Fibroblast of gingiva (primary cell): ENCODE measurements at regions not wholly inside any gene's neighbourhood (a gene's known extent, or its start where the extent isn't known, plus 50 kb on each side); places are given as distances from the start of the nearest gene placed in this dataset.
"Not testable (repeated sequence)": the region's sequence is repeated elsewhere in the genome, so short reads cannot be mapped to it uniquely, and the experiment has no call there.

Experiments used
- DNase-seq: peaks from one replicate; pipeline ENCODE4 v3.0.0-alpha.2; 2011; ENCODE audit warnings: low read depth

- DNase-seq = no peak
Observed at GRCh38 chr1:104463126-104463697, 713.5 kb downstream of the AMY1C start.

- DNase-seq = no peak
Observed at GRCh38 chr1:104466068-104466467, 716.4 kb downstream of the AMY1C start.

GRCh38 chr1:104467590-104467989 lies 717.9 kb downstream of the AMY1C start:
- DNase-seq = no peak

- no peak for DNase-seq
Observed at GRCh38 chr1:104468282-104468681, 718.6 kb downstream of the AMY1C start.

GRCh38 chr1:104476126-104476525 lies 726.4 kb downstream of the AMY1C start:
- no peak for DNase-seq

- no peak for DNase-seq
Observed at GRCh38 chr1:104488296-104489015, 738.8 kb downstream of the AMY1C start.

- no peak for DNase-seq
Observed at GRCh38 chr1:104526158-104526795, 776.6 kb downstream of the AMY1C start.

GRCh38 chr1:104531990-104532389 lies 782.3 kb downstream of the AMY1C start:
- no peak for DNase-seq

GRCh38 chr1:104574620-104575019 lies 824.9 kb downstream of the AMY1C start:
- DNase-seq = no peak

GRCh38 chr1:104592926-104593325 lies 843.2 kb downstream of the AMY1C start:
- DNase-seq = no peak

GRCh38 chr1:104593413-104594187 lies 843.9 kb downstream of the AMY1C start:
- DNase-seq = no peak

GRCh38 chr1:104617474-104617873 lies 867.8 kb downstream of the AMY1C start:
- DNase-seq = no peak

- no peak for DNase-seq
Observed at GRCh38 chr1:104621221-104621620, 871.5 kb downstream of the AMY1C start.

- DNase-seq = no peak
Observed at GRCh38 chr1:104624538-104624937, 874.8 kb downstream of the AMY1C start.

- no peak for DNase-seq
Observed at GRCh38 chr1:104629589-104629988, 879.9 kb downstream of the AMY1C start.

- DNase-seq = no peak
Observed at GRCh38 chr1:104630567-104631149, 881.0 kb downstream of the AMY1C start.

GRCh38 chr1:104636581-104636980 lies 886.9 kb downstream of the AMY1C start:
- DNase-seq = no peak

GRCh38 chr1:104646233-104646632 lies 896.5 kb downstream of the AMY1C start:
- no peak for DNase-seq

- peak; percentile 38 for DNase-seq
Observed at GRCh38 chr1:104648269-104648691, 898.6 kb downstream of the AMY1C start.

- not testable (repeated sequence) for DNase-seq
Observed at GRCh38 chr1:104664374-104664773, 914.7 kb downstream of the AMY1C start.

GRCh38 chr1:104665300-104665699 lies 915.6 kb downstream of the AMY1C start:
- DNase-seq = no peak

GRCh38 chr1:104671684-104672353 lies 922.1 kb downstream of the AMY1C start:
- no peak for DNase-seq
